ENCODE measurements at regions not wholly inside any gene's neighbourhood (a gene's known extent, or its start where the extent isn't known, plus 50 kb on each side); places are given as distances from the start of the nearest gene placed in this dataset.
A peak's percentile ranks its signal among the peaks of the same experiment; 100 is the strongest.
"Not testable (repeated sequence)": the region's sequence is repeated elsewhere in the genome, so short reads cannot be mapped to it uniquely, and the experiment has no call there.

DNA sequence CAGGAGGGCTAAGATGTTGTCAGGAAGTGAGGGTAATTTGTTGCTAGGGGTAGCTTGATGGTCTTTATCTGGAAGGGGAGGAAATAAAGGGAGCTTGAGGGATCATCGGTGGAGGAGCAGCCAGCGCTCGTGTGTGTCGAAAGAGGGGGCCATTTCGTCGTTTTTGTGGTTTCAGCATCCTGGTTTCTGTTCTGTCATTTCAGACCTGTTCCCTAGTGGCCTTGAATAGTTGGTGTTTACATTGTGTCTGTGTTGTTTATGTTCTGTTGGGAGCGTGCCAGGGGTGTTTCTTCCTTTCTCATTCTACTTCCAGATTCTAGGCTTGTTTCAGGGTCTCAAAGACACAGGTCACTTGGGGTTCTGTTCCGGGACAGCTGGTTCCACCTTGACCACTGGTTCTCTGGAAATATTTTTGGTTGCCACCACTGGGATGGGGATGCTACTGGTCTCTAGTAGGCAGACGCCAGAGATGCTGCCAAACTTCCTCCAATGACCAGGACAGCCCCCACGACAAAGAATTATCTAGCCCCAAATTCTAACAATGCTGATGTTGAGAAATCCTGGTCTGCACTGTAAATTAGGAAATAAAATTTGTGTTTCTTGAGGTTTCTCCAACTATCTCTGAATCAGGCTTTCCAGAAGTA lies 113.9 kb upstream of the NAA20 start:
- DNase-seq, result no peak

DNA sequence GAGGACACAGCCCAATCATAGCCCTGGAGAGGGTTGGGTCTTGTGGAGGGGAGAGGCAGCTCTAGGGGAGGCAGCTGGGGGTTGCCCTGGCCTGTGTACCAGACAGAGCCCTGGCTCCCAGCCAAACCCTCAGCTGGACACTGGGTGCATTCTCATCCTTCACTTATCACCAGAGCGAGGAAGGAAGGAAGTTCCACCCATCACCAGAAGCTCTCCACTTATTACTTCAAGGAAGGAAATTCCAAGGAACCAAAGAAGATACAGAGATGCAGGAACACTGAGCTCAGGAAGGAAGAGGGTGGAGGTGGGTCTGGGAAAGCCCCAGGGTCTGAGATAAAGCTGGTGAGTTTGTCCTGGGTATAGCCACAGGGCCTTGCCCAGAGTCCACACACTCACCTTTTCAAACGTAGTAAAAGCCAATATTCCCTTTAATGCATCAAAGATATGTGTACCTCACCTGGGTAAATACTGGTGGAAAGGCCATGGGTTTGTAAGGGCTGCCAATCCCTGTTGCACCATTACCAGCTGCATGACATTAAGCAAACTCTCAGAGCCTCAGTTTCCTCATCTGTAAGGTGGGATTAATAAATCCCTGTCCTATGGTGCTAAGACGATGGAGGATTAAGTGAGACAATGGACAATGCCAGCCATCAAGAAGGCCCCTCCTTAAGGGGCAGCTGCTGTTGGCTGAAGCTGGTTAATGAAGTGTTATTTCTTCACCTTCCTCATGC lies 109.7 kb upstream of the NAA20 start:
- DNase-seq, result no peak

- no peak for DNase-seq
Measured at GRCh38 chr20:19908576-19908975, 108.6 kb upstream of the NAA20 start.

DNA sequence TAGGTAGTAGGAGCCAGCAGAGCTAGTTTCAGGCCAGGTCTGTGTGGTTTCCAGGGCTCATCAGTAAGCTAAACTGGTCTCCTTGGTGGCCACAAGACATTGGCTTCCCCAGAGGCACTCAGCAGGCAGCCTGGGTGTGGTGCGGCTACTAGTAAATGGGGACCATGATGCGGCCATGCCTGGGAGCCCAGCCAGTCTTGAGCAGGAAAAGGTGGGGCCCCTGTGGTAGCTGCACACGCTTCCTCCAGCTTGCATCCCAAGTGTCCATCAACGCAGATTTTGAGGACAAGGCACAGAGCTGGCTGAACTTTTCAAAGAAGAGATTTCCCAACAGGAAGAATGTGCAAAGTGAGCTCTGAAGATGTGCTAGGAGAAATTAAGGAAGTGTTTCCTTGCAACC lies 107.4 kb upstream of the NAA20 start:
- DNase-seq, result no peak

GRCh38 chr20:19911810-19912382 lies 105.3 kb upstream of the NAA20 start:
- DNase-seq, result no peak

DNA sequence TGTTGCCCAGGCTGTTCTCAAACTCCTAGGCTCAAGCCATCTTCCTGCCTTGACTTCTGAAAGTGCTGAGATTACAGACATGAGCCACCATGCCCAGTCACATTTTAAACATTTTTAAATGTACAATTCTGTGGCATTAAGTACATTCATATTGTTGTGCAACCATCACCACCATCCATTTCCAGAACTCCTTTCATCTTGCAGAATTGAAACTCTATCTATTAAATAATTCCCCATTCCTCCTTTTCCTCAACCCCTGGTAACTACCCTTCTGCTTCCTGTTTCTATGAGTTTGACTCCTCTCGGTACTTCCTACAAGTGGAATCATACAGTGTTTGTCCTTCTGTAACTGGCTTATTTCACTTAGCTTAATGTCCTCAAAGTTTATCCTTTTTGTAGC lies 103.8 kb upstream of the NAA20 start:
- no peak for DNase-seq

- peak; percentile 22 for DNase-seq
Measured at GRCh38 chr20:19913927-19914614, 103.1 kb upstream of the NAA20 start.

GRCh38 chr20:19915111-19915798 lies 101.9 kb upstream of the NAA20 start:
- no peak for DNase-seq

DNA sequence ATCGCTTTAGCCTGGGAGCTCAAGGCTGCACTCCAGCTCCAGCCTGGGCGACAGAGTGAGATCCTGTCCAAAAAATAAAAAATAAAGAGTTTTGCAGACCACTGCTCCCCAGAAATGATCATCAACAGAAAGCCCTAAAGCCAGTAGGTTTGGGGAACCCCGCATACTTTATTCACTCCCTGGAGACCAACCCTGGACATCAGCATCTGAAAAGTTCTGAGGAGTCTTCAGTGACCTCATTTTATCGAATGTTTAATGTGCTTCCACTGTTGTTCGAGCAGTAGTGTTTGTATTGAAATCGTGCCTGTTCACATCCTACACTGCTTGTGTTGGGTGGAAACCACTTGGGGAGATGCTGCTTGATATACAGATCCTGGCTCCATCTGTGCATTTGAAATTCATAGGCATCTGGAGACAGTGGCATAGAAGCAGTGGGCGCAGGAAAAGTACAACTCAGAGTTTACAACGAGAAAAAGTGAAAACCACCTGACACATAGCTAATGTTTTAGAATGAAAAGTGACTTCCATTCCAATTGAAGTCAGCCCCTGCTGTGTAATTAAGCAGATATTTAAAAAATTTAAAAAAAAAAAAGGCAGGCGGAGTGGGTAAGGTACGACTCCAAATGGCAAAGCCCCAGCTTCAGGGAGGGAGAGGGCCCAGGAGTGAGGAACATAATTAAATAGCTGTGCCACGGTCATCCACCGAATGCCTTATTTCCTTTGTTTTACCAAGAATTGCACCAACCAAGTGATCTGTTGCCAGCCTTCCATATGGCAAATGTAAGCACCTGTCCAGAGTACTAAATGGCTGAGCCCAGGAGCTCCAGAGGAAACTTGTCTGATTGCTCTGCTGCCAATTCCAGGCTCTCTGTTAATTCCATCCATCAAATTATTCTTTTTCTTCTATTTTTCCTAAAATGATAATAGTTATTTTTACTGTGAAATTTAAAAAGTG lies 100.4 kb upstream of the NAA20 start:
- DNase-seq, result no peak

GRCh38 chr20:19918965-19919329 lies 98.2 kb upstream of the NAA20 start:
- DNase-seq, result peak; percentile 24

GRCh38 chr20:19920381-19921138 lies 96.6 kb upstream of the NAA20 start:
- DNase-seq, result no peak

DNA sequence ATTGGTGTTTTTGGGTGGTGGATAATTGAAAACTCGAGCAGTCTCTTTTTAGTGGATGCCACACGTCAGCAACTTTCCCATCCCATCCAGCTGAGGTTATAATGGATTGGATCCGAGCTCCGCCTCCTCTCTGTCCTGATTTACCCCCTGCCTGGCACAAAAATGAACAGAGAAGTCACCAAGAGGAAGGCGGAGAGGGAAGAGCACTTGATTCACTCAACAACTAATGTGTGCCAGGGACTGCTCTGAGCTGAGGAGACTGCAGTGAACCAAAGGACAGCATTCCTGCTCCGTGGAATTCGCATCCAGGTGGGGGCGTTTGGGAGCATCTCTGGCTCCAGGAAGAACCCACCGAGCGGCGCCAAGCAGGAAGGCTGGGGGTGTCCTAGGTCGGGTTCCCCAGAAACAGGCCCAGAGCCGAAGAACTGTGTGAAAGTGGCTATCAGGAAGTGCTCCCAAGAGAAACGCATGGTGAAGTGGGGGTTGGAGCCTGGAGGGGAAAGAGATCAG lies 95.8 kb upstream of the NAA20 start:
- peak; percentile 43 for DNase-seq

- not testable (repeated sequence) for DNase-seq
Measured at GRCh38 chr20:19921829-19922228, 95.3 kb upstream of the NAA20 start.

GRCh38 chr20:19922716-19923115 lies 94.4 kb upstream of the NAA20 start:
- no peak for DNase-seq

DNA sequence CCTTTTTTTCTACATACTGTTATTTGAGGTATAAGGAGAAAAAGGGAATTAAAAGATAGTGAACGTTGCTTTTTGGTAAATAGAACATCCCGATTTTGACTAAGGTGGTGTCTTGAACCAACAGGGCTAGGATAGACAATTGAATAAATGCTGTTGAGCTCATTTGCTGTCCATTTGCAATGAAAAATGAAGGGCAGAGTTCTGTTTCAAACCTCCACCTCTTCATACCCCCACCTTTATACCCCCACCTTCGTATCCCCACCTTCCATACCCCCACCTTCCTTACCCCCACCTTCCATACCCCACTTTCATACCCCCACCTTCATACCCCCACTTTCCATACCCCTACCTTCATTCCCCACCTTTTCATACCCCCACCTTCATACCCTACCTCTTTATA lies 93.4 kb upstream of the NAA20 start:
- no peak for DNase-seq

- DNase-seq, result no peak
Measured at GRCh38 chr20:19924255-19924654, 92.9 kb upstream of the NAA20 start.

DNA sequence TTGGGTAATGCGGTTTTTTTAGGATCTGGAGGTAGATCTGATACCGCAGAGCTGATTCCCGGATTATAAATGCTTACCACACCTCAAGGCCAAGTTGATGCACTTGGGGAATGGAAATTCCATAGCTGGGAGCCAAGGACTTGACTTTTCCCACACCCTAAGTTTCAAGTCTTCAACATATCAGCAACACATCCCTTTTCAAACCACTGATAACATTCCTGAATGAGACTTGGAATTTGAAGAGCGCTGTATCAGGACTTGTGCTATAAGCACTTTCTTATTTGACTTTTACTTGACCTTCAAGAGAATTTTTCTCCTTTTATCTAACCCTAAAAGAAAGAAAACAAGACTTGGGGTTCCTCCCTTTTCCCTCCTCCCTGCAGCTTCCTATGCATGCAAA lies 90.6 kb upstream of the NAA20 start:
- DNase-seq, result no peak

- no peak for DNase-seq
Measured at GRCh38 chr20:19928328-19929011, 88.7 kb upstream of the NAA20 start.

DNA sequence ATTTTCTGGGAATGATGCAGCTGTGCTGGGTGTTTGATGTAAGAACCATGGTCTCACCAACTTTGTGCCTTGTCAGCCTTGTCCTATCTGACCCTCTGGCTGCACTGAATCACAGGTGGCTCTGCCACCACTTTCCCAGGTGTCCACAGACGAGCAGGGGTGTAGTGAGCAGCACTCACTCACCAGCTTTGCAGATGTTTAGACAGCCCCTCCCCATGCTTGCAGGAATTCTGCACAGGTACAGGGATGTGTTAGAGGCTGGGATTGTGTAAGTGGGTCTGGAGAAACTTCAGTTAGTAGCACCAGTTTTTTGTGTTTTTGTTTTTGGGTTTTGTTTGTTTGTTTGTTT lies 88.2 kb upstream of the NAA20 start:
- DNase-seq, result no peak

GRCh38 chr20:19929481-19930145 lies 87.5 kb upstream of the NAA20 start:
- no peak for DNase-seq

Measured in fibroblast of upper back skin (primary cell).